HG02973 (cell line): ENCODE measurements at regions not wholly inside any gene's neighbourhood (a gene's known extent, or its start where the extent isn't known, plus 50 kb on each side); places are given as distances from the start of the nearest gene placed in this dataset.

Experiments used
- ATAC-seq: cut with Tn5 transposase; IDR thresholded peaks from one replicate; pipeline ENCODE4 v1.9.1; 2021; ENCODE audit warnings: moderate library complexity; ENCODE audit not compliant: unreplicated experiment

DNA sequence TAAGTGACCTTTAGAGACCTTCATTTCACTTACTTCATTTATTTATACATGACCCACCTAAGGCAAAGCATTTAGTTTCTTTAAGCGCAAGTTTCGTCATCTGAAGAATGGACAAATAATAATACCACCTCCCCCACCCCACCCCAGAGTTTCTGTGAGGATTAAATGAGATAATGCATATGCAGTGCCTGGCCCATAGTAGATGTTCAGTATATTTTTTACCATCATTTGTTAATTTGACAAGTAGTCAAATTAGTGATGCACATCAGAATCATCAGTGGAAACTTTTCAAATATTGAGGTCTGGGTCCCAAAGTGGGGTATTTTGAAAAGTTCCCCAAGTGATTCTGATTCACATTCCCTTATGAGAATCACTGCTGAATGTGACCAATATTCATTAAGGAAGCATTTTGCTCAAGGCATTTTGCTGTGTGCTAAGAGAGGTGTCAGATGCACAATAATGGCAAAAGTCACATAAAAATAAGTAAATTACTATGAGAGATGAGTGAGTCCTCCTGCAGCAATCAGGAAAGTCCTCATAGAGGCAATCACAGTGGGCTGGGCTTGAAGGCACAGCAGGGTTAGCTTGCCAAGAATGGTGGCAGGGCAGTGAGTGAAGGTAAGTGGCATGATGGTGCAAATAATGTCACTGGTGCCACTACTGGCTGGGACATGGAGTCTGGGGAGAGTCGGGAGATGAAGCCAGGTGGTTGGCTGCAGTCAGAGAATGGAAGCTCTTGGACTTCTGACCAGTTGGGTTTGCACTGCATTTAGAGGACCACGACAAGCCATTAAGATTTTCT is 244.1 kb downstream of the PTEN start:
- ATAC-seq, result no peak

DNA sequence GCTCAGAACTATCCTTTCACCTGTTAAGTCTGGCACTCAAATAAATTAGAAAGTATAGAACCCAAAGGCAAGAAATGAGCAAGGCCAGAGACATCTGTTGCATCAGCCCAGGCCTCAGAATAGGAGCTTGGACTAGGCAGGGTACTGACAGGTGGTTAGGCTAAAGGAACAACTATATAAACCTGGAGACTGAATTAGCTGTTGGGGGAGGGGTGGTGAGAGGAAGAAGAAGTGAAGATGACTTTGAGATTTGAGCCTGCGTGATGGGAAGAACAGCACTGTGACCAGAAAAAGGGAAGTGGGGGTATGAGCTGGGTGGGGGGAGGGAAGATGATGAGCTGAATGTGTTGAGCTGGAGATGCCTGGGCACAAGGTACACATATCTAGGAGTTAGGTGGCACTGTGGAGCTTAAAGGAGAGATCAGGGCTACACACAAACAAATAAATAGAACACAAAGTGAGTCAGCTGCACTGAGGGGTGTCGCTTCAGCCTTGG is 244.7 kb downstream of the PTEN start:
- ATAC-seq, result peak; percentile 36

DNA sequence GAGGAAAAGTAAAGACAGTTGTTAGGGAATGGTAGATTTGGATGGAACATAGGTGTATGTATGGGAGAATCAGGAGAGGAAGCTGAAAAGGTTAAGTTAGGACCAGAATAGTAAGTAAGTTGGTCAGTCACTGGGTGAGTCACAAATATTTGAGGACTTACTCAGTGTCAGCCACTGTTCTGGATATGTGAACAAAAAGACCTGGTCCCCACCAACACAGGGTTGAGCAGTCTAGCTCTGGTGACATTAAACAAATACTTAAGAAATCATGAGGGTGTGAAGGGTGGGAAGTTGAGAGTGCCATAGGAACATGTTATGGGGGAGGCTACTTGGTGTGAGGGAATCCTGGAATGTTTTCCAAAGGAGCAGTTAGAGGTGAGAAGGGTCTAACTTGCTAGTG is 246.9 kb downstream of the PTEN start:
- no peak for ATAC-seq

DNA sequence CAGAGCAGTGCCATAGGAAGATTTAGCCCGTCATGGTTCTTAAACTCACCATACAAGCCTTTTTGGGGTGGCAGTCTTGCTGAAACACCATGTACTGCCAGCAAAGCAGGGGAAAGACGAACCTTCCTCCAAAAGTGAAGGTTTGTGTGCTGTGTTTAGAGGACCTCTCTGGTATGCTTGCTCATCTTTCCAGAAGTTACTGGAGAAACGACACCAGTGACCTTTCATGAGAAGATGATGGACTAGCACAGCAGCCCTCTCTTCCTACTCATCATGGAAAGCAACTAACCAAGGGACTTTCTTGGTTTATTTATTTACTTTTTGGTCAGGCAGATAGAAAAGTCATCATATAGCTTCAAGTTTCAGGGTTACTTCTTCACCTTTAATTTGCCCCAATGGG is 247.4 kb downstream of the PTEN start:
- no peak for ATAC-seq

DNA sequence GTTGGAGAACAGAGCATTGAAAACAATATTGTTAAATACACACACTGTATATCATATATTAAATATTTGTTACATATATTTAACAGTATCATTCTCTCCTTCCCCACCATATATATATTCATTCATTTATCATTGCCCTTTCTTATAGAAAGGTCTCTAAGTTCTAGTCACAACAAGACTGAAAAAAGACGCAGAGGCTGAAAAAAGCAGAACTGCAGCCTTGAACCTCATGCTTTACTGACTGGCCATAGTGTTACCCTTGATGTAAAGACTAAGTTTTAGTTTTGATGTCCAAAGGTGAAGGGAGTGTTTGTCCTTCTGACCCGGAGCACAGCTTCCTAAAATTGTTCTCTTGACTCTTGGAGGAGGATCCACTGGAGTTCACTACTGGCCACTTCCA is 247.9 kb downstream of the PTEN start:
- no peak for ATAC-seq

DNA sequence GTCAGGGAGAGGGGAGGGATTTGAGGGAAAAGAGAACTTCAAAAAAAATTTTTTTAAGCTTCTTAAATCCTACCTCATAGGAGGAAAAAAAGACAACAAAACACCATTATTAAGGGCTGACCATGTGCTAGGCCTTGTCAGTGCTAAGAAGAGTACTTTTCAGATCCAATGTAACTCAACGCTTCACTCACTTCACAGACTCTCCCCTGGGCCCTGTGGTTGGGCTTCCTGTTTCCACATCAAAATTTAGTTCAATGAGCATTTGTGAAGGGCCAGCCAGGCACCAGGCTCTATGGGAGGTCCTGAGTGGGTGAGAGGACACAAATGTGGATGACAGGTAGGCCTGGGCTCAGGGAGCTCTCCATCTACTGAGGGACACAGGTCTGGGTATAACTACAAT is 249.8 kb downstream of the PTEN start:
- no peak for ATAC-seq

DNA sequence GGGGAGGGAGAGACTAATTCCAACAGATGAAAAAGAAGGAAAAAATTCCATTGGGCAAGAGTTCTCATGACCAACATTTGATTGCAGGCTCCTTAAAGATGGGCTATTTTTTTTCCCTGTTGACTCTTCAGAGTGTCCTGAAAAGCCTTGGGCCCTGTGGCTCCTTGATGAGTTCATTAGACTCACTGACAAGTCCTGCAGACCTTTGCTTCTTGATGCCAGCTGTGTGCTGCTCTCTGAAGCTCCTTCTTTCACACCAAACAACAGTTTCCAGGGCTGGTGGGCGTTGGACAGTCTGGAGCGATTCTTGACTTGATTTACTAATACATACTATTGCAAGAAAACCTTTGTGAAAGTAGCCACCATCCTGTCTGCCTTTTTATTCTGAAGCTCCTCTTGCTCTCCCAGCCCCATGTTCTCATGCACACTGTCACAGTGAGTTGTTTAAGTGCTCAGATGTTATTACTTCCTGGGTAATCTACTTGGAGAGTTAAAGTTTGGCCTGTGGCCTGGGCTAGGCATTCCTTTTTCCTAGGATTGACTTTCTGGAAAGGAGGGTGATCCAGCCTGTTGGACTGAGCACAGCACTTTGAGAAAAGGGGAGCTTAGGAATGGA is 250.3 kb downstream of the PTEN start:
- ATAC-seq, result no peak

DNA sequence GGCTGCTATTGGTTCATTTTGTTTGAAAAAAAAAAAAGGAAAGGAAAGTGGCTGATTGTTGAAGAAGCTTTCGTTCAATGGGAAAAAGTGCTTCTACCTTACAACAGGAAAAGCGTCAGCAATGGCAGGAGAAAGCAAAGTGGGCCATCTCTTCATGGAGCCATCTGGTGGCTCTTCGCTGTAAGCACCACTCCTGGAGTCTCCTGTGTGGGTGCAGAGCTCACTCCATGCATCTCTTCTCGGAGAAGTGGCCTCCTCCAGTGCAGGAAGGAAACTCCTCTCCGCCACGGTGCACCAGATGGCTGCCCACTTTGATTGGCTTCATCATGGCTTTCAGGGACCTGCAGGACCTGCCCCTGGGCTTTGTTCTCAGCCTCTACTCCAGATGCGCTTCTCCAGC is 250.9 kb downstream of the PTEN start:
- ATAC-seq, result no peak

DNA sequence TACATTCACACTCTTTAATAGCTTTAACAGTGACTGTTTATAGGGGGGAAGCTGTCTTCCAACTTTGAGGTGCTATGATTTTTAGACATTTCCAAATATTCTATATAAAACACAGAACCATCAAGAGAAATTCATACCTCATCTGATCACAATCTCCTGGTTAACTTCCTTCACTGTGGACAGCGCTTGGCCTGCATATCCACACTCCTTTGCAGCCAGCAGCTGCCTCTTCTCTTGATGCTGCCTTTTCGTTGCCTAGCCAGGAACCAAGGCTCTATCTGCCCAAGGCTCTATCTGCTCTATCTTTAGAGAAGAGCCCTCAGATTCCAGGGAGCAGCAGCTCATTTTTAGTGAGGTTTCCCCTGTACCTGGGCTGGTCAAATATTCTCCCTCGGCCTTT is 252.0 kb downstream of the PTEN start:
- no peak for ATAC-seq

DNA sequence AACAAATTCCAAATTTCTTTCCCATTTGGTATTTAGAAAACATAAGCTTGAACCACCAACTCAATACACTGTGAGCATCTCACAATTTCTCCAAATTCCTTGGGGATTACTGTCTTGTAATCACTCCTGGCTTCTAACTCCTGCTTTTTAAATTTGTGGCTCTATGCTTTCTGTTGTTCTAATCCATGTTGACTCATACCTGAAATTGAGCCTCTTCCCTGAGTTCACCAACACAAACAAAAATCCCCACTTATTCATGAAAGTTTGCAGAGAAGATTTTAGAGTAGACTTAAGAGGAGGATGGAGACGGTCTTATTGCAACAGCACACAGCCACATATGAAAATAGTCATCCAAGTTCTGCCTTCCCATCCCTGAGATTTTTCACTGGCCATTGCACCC is 252.5 kb downstream of the PTEN start:
- no peak for ATAC-seq

DNA sequence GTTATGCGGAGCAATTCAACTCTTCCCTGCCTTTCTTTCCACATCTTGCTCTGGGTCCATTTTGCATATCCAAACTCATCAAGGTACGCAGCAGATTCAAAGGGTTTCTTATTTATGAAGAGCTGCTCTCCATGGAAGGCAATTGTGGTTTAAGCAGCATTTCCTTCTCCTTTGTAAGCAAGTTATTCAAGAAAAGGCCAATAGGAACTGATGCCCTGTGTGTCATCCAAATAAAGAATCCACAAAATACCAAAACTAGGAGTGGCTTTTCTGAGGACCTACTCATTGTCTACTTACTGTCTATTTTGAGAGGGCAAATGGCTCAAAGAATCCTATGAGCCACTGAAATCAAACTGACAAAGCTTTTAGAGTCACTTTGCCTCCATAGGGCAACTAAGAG is 253.1 kb downstream of the PTEN start:
- ATAC-seq, result no peak

DNA sequence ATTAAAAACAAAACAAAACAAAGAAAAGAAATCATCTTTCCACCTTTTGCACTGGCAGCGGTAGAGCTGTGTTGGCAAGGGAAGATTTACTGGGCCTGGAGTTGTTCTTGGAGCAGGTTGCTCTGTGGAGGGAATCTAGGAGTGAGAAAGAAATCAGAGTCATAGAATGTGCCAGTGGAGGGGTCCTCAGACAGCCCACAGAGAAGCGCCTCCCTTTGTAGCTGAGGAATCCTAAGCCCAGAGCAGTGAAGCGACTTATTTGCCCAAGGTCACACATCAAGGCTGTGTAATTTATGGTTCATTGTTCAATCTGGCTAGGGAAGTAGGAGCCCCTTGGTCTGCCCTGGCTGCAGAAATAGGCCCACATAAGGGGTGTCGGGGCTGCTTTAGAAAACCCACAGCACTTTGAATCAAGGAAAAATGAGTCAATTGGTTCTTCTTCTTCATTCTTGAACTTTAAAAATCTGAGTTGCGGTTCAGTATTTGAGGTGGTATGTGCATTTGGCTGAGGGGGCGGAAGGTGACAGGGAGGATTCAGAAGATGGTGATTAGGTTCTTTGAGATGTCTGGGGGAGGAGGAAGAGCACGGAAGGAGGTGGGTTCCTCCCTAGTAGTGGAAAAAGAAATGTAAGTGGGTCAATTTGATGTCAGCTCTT is 253.7 kb downstream of the PTEN start:
- ATAC-seq, result no peak

DNA sequence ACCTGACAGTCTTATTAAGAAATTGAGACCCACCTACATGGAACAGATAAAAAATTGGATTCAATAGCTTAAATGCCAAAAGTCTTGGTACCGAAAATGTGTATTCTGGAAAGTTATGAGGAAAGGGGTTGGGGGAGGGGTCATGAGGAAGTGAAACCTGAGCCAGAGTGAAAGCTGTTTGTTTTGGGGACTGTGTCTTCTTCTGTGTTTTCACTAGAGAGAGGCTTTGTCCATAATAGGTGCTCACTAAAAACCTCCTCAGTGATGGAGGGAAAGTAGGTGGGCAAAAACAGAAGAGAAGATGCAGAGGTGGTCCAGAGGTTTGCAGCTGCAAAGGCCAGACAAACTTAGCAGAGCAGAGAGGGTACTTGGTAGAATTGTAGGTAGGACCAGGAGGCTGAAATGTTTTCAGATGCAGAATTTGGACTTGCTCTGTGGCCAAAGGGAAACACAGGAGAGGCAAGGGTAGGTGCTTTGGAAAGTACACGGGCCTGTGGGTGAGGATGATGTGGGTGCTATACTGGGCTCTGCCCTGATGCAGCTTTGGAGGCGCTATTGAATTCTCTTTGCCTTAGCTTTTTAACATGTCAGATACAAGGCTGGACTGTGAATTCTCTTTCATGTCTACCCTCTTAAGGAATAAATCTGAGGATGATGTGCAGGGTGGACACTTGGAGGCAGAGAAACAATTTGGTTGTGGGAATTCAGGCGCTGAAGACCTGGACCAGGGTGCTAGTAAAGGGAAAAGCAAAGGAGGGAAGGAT is 254.6 kb downstream of the PTEN start:
- ATAC-seq, result no peak

DNA sequence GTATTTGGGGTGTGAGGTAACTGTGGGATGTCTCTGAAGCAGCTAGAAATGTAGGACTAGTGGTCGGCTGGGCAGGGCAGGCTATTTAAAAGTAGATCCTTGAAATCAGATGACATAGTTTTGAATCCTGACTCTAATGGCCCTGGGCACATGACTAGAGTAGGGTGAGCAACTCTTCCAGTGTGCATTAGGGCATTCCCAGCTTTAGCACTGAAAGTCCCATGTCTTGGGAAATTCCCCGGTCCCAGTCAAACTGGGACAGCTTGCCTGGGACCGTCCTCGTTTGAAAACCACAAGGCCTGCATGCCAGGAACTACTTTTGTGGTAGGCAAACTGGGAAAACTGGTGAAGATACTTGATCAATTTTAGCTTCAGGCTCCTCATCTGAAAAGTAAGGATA is 255.3 kb downstream of the PTEN start:
- no peak for ATAC-seq

DNA sequence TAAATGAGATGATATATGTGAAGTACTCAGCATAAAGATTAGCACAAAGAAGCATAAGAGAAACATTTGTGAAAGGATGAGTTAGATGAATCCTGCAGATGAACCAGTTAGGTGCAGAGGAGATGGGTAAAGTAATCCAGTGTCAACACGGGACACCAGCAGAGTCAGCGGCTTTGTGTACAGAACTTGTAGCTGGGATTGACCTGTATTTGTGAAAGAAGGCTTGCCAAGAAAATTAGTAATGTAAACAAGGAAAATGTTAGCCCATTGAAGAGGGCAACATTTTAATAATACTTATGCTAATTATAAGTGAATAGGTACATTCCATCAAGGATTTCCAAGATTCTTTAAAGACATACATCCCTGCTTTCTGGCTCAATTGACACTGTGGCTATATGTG is 255.7 kb downstream of the PTEN start:
- ATAC-seq, result no peak

DNA sequence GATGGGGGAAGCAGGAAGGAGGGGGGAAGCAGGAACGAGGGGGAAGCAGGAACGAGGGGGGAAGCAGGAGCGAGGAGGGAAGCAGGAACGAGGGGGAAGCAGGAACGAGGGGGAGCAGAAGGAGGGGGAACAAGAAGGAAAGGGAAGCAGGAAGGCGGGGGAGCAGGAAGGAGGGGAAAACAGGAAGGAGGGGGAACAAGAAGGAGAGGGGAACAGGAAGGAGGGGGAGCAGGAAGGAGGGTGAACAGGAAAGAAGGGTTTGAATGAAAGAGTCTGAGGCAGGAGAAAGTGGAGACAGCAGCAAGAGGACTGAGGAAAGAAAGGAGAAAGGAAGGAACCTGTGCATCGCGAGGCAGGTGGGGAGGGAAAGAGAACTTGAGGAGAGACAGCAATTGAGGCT is 256.6 kb downstream of the PTEN start:
- no peak for ATAC-seq

DNA sequence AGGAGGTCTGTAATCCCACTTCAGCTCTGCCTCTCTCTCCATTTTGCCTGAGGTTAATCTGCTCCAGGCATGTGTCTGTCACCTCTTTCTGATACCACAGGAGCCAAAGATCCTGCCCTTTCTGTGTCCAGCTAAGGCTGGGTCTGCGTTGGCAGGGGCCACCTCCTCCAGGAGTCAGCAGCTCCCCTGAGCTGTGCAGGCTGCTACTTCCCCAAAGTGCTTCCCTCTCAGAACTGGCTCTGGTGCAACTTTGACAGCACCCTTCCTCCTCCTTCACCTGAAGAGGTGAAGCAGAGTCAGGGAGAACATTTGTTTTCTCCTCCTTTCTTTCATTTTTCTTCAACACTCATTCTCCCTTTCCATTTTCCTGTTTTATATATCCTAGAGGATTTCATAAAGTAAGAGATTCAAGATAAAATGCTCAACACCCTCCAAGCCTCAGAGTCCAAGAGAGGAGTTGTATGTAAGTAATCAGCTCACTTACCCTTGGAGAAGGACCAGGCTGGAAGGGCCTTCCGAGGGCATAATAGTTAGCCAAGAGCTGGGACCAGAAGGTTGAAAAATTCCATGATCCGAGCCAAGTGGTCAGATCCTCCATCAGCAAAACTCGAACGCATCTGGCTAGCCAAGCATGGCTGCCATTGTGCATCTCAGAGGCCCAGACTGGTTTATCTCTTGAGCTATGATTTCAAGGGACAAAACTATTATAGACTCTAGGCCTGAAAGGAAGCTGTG is 257.3 kb downstream of the PTEN start:
- no peak for ATAC-seq

DNA sequence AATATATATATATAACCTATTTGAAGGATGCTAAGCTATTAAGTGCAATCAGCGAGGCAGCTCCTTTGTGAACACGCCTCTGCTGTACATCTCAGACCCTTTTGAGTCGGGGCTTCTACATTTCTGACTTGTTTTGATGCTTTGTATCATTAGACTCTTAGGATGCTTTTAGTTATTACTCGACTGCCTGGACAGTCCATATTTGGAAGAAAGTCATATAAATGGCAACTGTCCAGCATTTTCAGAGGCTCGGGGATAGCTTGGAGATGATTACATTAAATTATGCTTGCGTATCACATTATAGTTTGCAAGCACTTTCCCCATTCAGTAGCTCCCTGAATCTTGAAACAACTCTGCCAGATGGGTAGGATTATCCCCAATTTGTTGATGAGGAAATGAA is 257.9 kb downstream of the PTEN start:
- no peak for ATAC-seq

DNA sequence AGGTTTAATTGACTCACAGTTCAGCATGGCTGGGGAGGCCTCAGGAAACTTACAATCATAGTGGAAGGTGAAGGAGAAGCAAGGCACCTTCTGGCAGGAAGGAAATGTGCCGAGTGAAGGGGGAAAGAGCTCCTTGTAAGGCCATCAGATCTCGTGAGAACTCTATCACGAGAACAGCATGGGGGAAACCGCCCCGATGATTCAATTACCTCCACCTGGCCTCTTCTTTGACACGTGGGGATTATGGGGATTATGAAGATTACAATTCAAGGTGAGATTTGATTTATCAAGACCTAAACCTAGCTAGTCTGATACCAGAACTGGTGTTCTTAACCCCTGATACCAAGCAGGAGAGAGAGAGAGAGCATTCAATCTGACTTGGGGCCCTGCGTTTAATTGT is 258.7 kb downstream of the PTEN start:
- ATAC-seq, result no peak

DNA sequence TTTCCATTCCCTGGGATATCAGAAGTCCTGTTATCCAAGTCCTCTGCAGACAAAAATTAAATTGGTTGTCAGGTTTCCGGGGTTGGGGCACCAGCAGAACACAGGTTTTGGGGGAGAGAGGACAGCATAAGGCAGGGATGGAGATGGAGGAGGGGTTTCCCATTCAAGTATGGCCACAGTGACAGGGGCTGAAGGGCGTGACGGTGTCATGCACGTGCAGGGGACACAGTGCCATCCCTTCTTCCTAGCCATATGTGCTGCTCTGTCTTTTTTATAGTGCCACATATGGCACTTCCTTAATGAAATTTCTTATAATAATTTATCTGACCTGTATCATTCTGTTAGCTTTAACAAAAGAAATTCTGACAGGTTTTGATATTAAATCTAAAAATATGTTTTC is 259.2 kb downstream of the PTEN start:
- no peak for ATAC-seq

DNA sequence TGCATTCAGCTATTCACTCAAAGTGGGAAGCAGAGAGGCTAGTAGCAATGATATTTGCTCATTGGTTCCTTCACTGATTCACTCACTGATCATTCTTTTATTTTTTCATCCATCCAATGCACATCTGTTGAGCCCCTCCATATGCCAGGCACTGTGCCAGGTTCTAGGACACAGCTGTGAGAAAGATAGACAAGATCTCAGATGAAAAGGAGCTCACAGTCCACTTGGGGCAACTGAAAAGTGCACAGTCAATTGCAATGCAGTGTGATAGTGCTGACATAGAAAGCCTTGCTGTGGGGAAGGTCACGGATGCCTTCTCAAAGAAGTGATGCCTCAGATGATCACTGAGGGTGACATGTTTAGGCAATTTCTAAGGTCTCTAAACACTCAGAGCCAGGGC is 262.3 kb downstream of the PTEN start:
- no peak for ATAC-seq
